ENCODE measurements at regions not wholly inside any gene's neighbourhood (a gene's known extent, or its start where the extent isn't known, plus 50 kb on each side); places are given as distances from the start of the nearest gene placed in this dataset.

GRCh38 chr10:123556736-123557135 lies 109.4 kb upstream of the GPR26 start:
- TF ChIP-seq NFRKB (IDR thresholded peaks at IDR 0.05) (no peak), FOXM1 (IDR thresholded peaks at IDR 0.05; ENCODE audit: borderline replicate concordance) (no peak), SP1 (IDR thresholded peaks at IDR 0.05) (no peak), ELF4 (IDR thresholded peaks at IDR 0.05) (no peak), HDGF (IDR thresholded peaks at IDR 0.05; ENCODE audit: borderline replicate concordance) (no peak), SUZ12 (IDR thresholded peaks at IDR 0.05) (no peak), TARDBP (IDR thresholded peaks at IDR 0.05) (no peak), BHLHE40 (IDR thresholded peaks at IDR 0.05; ENCODE audit: borderline replicate concordance) (no peak), CTBP1 (IDR thresholded peaks at IDR 0.05; ENCODE audit: borderline replicate concordance) (no peak), LEF1 (IDR thresholded peaks at IDR 0.05; ENCODE audit: borderline replicate concordance) (no peak), PKNOX1 (IDR thresholded peaks at IDR 0.05) (no peak)

All from HEK293T (cell line).